K562 (cell line): ENCODE measurements at regions not wholly inside any gene's neighbourhood (a gene's known extent, or its start where the extent isn't known, plus 50 kb on each side); places are given as distances from the start of the nearest gene placed in this dataset.
A peak's percentile ranks its signal among the peaks of the same experiment; 100 is the strongest.

Experiments used
- ATAC-seq: fragments of 200-7000 bp; cut with Tn5 transposase; 3 replicates; pipeline ENCODE4 v1.9.1; 2020; ENCODE audit warnings: moderate library complexity
- BruUV-seq: library from RNA; stranded (reverse); fragments of 400-500 nt; replicated peaks from 2 replicates; lab custom pipeline; 2021; lab: Mats Ljungman, UMichigan
- CTCF ChIA-PET: fragments of 300-600 bp; formaldehyde crosslinking; extraction: SDS; loops from one replicate; lab custom pipeline; 2021; ENCODE audit warnings: low intra/inter-chr PET ratio; lab: Yijun Ruan, JAX
- POLR2A ChIA-PET: fragments of 300-600, 350-650 bp; sonication (Branson Sonifier 250); formaldehyde crosslinking; extraction: SDS; loops from one replicate; lab custom pipeline; 2021; ENCODE audit warnings: antibody characterized with exemption, inconsistent platforms; lab: Yijun Ruan, JAX
- DNase-seq, 4 experiments: peaks; one replicate each; pipeline versions ENCODE4 v3.0.0 to v3.0.0-alpha.2; 2011 to 2018; ENCODE audit warnings: low spot score in 3 of 4, mixed read lengths in 3 of 4; ENCODE audit errors: extremely low read depth in 1 of 4
- FAIRE-seq: peaks from 2 replicates; lab custom pipeline; 2011; peaks lifted over from hg19 to GRCh38; lab: Jason Lieb, UNC
- H2AFZ ChIP-seq: 2 replicates; pipeline ENCODE4 v1.6.0; 2011; ENCODE audit warnings: low read depth, low read length, control low read depth, inconsistent platforms
- H3K27ac ChIP-seq: fragments of 200-600 bp; 3 replicates; pipeline ENCODE4 v1.8.0; 2011; ENCODE audit warnings: low read depth, mild to moderate bottlenecking, control low read depth, inconsistent platforms, low read length, moderate library complexity, mixed read lengths; ENCODE audit errors: extremely low read depth
- H3K27me3 ChIP-seq, 2 experiments: fragments of 300-600 bp in 1 of 2; 2 replicates in 1 of 2; 3 replicates in 1 of 2; pipeline versions ENCODE4 v1.6.0 to v1.8.0; 2011; ENCODE audit warnings: inconsistent platforms in 2 of 2, low read length in 2 of 2, mild to moderate bottlenecking in 1 of 2, mixed read lengths in 1 of 2, moderate library complexity in 1 of 2; ENCODE audit not compliant: control insufficient read depth in 2 of 2, insufficient read depth in 2 of 2
- H3K36me3 ChIP-seq: fragments of 300-600 bp; 3 replicates; pipeline ENCODE4 v1.8.0; 2011; ENCODE audit warnings: mild to moderate bottlenecking, low read length, inconsistent platforms; ENCODE audit not compliant: control insufficient read depth, insufficient read depth
- H3K4me1 ChIP-seq, 2 experiments: fragments of 200-600 bp in 1 of 2; replicated peaks in 1 of 2; 2 replicates in 1 of 2; 3 replicates in 1 of 2; pipeline versions ENCODE4 v1.5.1 to v1.8.0; 2011; ENCODE audit warnings: inconsistent platforms in 2 of 2, low read length in 2 of 2, mild to moderate bottlenecking in 1 of 2, mixed read lengths in 1 of 2, moderate library complexity in 1 of 2; ENCODE audit not compliant: control insufficient read depth in 2 of 2, insufficient read depth in 2 of 2
- H3K4me2 ChIP-seq: 2 replicates; pipeline ENCODE4 v1.6.1; 2011; ENCODE audit warnings: low read length, control low read depth, inconsistent platforms, mixed read lengths; ENCODE audit not compliant: insufficient read depth
- H3K4me3 ChIP-seq: fragments of 200-600 bp; sonication (generic), shearing (Covaris generic); 2 replicates; pipeline ENCODE4 v1.5.1; 2016; ENCODE audit warnings: control low read depth, inconsistent platforms
- H3K79me2 ChIP-seq: fragments of 200-600 bp; 3 replicates; pipeline ENCODE4 v1.8.0; 2011; ENCODE audit warnings: low read length, inconsistent platforms; ENCODE audit not compliant: control insufficient read depth, insufficient read depth
- H3K9ac ChIP-seq, 2 experiments: 2 replicates each; pipeline versions ENCODE4 v1.6.0 to v1.6.1; 2011; ENCODE audit warnings: low read depth in 2 of 2, low read length in 2 of 2, control low read depth in 1 of 2, inconsistent platforms in 1 of 2, mild to moderate bottlenecking in 1 of 2, mixed read lengths in 1 of 2; ENCODE audit not compliant: insufficient read depth in 1 of 2
- H3K9me1 ChIP-seq: one replicate; pipeline ENCODE4 v1.6.0; 2011; ENCODE audit warnings: inconsistent platforms, mild to moderate bottlenecking, low read length, moderate library complexity; ENCODE audit not compliant: control insufficient read depth, insufficient read depth
- H3K9me3 ChIP-seq: replicated peaks from 2 replicates; pipeline ENCODE4 v1.5.1; 2011; ENCODE audit warnings: low read depth, low read length, inconsistent platforms; ENCODE audit not compliant: control insufficient read depth, insufficient read depth
- H4K20me1 ChIP-seq: replicated peaks from 2 replicates; pipeline ENCODE4 v1.6.1; 2011; ENCODE audit warnings: low read length, inconsistent platforms, mixed read lengths; ENCODE audit not compliant: control insufficient read depth, insufficient read depth
- DDX20 ChIP-seq: fragments of 450-650 bp; IDR thresholded peaks from 2 replicates; pipeline ENCODE4 v1.6.1; 2016; ENCODE audit warnings: missing genetic modification characterization, low read depth, mild to moderate bottlenecking, missing compliant biosample characterization, moderate library complexity
- E2F3 ChIP-seq: fragments of 250-450 bp; sonication (Bioruptor Pico); IDR thresholded peaks from 2 replicates; pipeline ENCODE4 v1.4.0; 2020; ENCODE audit warnings: mild to moderate bottlenecking
- MBD2 ChIP-seq: sonication (generic); IDR thresholded peaks from 2 replicates; pipeline ENCODE4 v1.6.1; 2016; ENCODE audit warnings: low read depth, borderline replicate concordance
- NONO ChIP-seq, 2 experiments: fragments of 200-400 bp in 1 of 2; fragments of 450-650 bp in 1 of 2; formaldehyde crosslinking in 1 of 2; IDR thresholded peaks; 2 replicates each; pipeline ENCODE4 v1.6.1; 2017; ENCODE audit warnings: low read depth in 2 of 2, mild to moderate bottlenecking in 2 of 2, moderate library complexity in 2 of 2, low read length in 1 of 2
- ZBTB26 ChIP-seq: fragments of 450-650 bp; formaldehyde crosslinking; IDR thresholded peaks from 2 replicates; pipeline ENCODE4 v1.4.0; 2022; ENCODE audit warnings: missing genetic modification characterization
- ZNF583 ChIP-seq: fragments of 250-450 bp; sonication (Bioruptor Pico); IDR thresholded peaks from 2 replicates; pipeline ENCODE4 v1.4.0; 2020
- WGBS: fragments of 100-300 bp; shearing (Covaris generic); methylation state at CpG from one replicate; pipeline ENCODE4 v1.1.6; 2016; ENCODE audit warnings: low coverage, mixed read lengths; ENCODE audit not compliant: insufficient coverage; ENCODE audit errors: missing lambda C conversion rate; 5-methylcytosine and 5-hydroxymethylcytosine counted together
- in situ Hi-C: fragments of 300-500 bp; cut with MboI; formaldehyde crosslinking; loops from 4 replicates; pipeline ENCODE4 v1.15.0; 2018; ENCODE audit warnings: inconsistent platforms, mixed read lengths
- intact Hi-C: fragments of 100-400 bp; cut with micrococcal nuclease; formaldehyde crosslinking; loops from 2 replicates; pipeline ENCODE4 v1.14.2; 2022
- TF ChIP-seq, protein P1 (sequence below): fragments of 200-400 bp; formaldehyde crosslinking; IDR thresholded peaks from 2 replicates; pipeline ENCODE4 v1.6.1; 2017; ENCODE audit warnings: mild to moderate bottlenecking, low read depth, low read length, moderate library complexity

DNA sequence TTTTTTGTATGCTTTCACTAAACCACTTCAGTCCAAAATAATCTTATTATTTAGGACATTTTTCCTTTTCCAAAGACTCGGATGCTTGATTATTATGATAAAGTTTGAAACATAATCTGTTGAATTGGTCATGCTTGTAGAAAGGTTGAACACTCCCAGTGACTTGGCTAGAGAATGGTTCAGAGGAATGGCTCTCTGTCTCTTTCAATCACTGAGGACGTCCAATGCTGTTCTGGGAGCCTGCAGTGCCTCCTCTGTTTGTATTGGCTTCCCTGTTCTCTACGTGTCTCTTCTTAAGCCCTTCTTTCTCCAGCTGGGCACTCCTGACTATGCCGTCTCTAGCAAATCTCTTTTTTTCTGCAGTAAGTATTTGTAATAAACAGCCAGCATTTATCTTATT lies 369.0 kb upstream of the DYNLRB2 start (continued):
- TF ChIP-seq, protein P1, sequence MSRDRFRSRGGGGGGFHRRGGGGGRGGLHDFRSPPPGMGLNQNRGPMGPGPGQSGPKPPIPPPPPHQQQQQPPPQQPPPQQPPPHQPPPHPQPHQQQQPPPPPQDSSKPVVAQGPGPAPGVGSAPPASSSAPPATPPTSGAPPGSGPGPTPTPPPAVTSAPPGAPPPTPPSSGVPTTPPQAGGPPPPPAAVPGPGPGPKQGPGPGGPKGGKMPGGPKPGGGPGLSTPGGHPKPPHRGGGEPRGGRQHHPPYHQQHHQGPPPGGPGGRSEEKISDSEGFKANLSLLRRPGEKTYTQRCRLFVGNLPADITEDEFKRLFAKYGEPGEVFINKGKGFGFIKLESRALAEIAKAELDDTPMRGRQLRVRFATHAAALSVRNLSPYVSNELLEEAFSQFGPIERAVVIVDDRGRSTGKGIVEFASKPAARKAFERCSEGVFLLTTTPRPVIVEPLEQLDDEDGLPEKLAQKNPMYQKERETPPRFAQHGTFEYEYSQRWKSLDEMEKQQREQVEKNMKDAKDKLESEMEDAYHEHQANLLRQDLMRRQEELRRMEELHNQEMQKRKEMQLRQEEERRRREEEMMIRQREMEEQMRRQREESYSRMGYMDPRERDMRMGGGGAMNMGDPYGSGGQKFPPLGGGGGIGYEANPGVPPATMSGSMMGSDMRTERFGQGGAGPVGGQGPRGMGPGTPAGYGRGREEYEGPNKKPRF, result no peak
- TF ChIP-seq E2F3 (CRISPR knock-in tag), result no peak

- Histone ChIP-seq H4K20me1 (no peaks in the 10 kb centered on the region), H3K9me1 (no peaks in the 10 kb centered on the region), H3K9me3 (no peaks in the 10 kb centered on the region), H3K9ac (no peak overlapping the region), H3K4me2 (no peak overlapping the region), H3K4me3 (no peak overlapping the region), H3K27me3 (peaks cover 2 to 4% of the 10 kb centered on the region in 2 experiments; a peak in 1 of 5 replicates), H3K79me2 (no peaks in the 10 kb centered on the region), H3K27ac (no peak overlapping the region), H3K4me1 (no peaks in the 10 kb centered on the region), H3K36me3 (no peaks in the 10 kb centered on the region), H2AFZ (no peak overlapping the region)
- intact Hi-C loops (no loop called here), in situ Hi-C loops (no loop called here)
- no peak for DNase-seq
- ChIA-PET CTCF (no interaction called here), POLR2A (no interaction called here)
- ATAC-seq, result no peak
- BruUV-seq, result no TSS peak
- no peak for FAIRE-seq
- WGBS, result 0% methylated on average over 4 of the region's 4 CpGs
- no peak for TF ChIP-seq MBD2
- TF ChIP-seq ZNF583, result no peak
- no peak for TF ChIP-seq DDX20 (tag)
- peak; percentile 91 for TF ChIP-seq ZBTB26
- TF ChIP-seq NONO (IDR thresholded peaks at IDR 0.05; ENCODE audit: low read depth in 2 of 2, low read length in 1 of 2), result no peak
These were observed 369.6 kb upstream of the DYNLRB2 start for GRCh38 chr16:80171199-80171598.
